ENCODE measurements at regions not wholly inside any gene's neighbourhood (a gene's known extent, or its start where the extent isn't known, plus 50 kb on each side); places are given as distances from the start of the nearest gene placed in this dataset.
"Not testable (repeated sequence)": the region's sequence is repeated elsewhere in the genome, so short reads cannot be mapped to it uniquely, and the experiment has no call there.

GRCh38 chr4:66750273-66750672 lies 795.0 kb downstream of the CENPC start:
- no CpG with 5 or more reads among the region's 2 CpGs for WGBS (ENCODE audit: extremely low coverage, insufficient coverage, insufficient read length)
- no peaks in the 10 kb centered on the region for H3K27me3 ChIP-seq (ENCODE audit: insufficient read depth, low read length)
- no peaks in the 10 kb centered on the region for H3K36me3 ChIP-seq (ENCODE audit: control insufficient read depth in 1 of 2, insufficient read depth in 2 of 2, low read length in 2 of 2)
- no peak overlapping the region for H4K12ac ChIP-seq (ENCODE audit: low read depth, low read length)
- H2AK5ac ChIP-seq (ENCODE audit: low read length): no peak overlapping the region
- H3K18ac ChIP-seq (ENCODE audit: low read length): no peak overlapping the region
- H3K14ac ChIP-seq (ENCODE audit: low read length): no peak overlapping the region
- H4K8ac ChIP-seq (ENCODE audit: low read depth, low read length): no peak overlapping the region
- H3K4me3 ChIP-seq (ENCODE audit: low read depth, low read length): no peak overlapping the region
- no peak overlapping the region for H3K23ac ChIP-seq (ENCODE audit: low read length)
- no peak overlapping the region for H2AFZ ChIP-seq (ENCODE audit: insufficient read depth, low read length, poor library complexity)
- H3K79me2 ChIP-seq (ENCODE audit: control insufficient read depth, insufficient read depth, low read length, poor library complexity): no peaks in the 10 kb centered on the region
- no peak overlapping the region for H3K4ac ChIP-seq (ENCODE audit: low read depth, low read length)
- H3K4me2 ChIP-seq (ENCODE audit: low read length): no peak overlapping the region
- no peak for DNase-seq
- H3K9me3 ChIP-seq (ENCODE audit: insufficient read depth, low read depth, low read length): no peaks in the 10 kb centered on the region
- H4K91ac ChIP-seq (ENCODE audit: low read depth, low read length): no peak overlapping the region
- H3K4me1 ChIP-seq (ENCODE audit: control insufficient read depth in 1 of 2, insufficient read depth in 2 of 2, low read length in 2 of 2): no peaks in the 10 kb centered on the region
- no peak overlapping the region for H3K27ac ChIP-seq (ENCODE audit: low read depth, low read length)
- H2BK5ac ChIP-seq (ENCODE audit: low read depth, low read length, poor library complexity): no peak overlapping the region
- H2BK120ac ChIP-seq (ENCODE audit: insufficient read depth, low read length, poor library complexity): no peak overlapping the region
- no peak overlapping the region for H2BK12ac ChIP-seq (ENCODE audit: low read length)
- no peaks in the 10 kb centered on the region for H3K79me1 ChIP-seq (ENCODE audit: low read length)
- no peak overlapping the region for H3K9ac ChIP-seq (ENCODE audit: low read length)

GRCh38 chr4:66746918-66747317 lies 798.4 kb downstream of the CENPC start:
- H3K18ac ChIP-seq (ENCODE audit: low read length); H2AFZ ChIP-seq (ENCODE audit: insufficient read depth, low read length, poor library complexity); H3K36me3 ChIP-seq (ENCODE audit: control insufficient read depth in 1 of 2, insufficient read depth in 2 of 2, low read length in 2 of 2); H3K79me2 ChIP-seq (ENCODE audit: control insufficient read depth, insufficient read depth, low read length, poor library complexity); H3K4me3 ChIP-seq (ENCODE audit: low read depth, low read length); H4K91ac ChIP-seq (ENCODE audit: low read depth, low read length); H4K8ac ChIP-seq (ENCODE audit: low read depth, low read length); H3K4me1 ChIP-seq (ENCODE audit: control insufficient read depth in 1 of 2, insufficient read depth in 2 of 2, low read length in 2 of 2); H3K23ac ChIP-seq (ENCODE audit: low read length); H3K4me2 ChIP-seq (ENCODE audit: low read length); H2AK5ac ChIP-seq (ENCODE audit: low read length); H2BK120ac ChIP-seq (ENCODE audit: insufficient read depth, low read length, poor library complexity); H3K79me1 ChIP-seq (ENCODE audit: low read length); DNase-seq; H3K14ac ChIP-seq (ENCODE audit: low read length); H3K4ac ChIP-seq (ENCODE audit: low read depth, low read length); H4K12ac ChIP-seq (ENCODE audit: low read depth, low read length); H2BK5ac ChIP-seq (ENCODE audit: low read depth, low read length, poor library complexity); H2BK12ac ChIP-seq (ENCODE audit: low read length); H3K9me3 ChIP-seq (ENCODE audit: insufficient read depth, low read depth, low read length); H3K27me3 ChIP-seq (ENCODE audit: insufficient read depth, low read length); H3K9ac ChIP-seq (ENCODE audit: low read length); H3K27ac ChIP-seq (ENCODE audit: low read depth, low read length): not testable (repeated sequence)
- no CpG with 5 or more reads among the region's 4 CpGs for WGBS (ENCODE audit: extremely low coverage, insufficient coverage, insufficient read length)

GRCh38 chr4:66741081-66741480 lies 804.2 kb downstream of the CENPC start:
- Histone ChIP-seq H3K4me3 (ENCODE audit: low read depth, low read length) (no peak overlapping the region), H3K9me3 (ENCODE audit: insufficient read depth, low read depth, low read length) (no peaks in the 10 kb centered on the region), H3K9ac (ENCODE audit: low read length) (no peak overlapping the region), H4K12ac (ENCODE audit: low read depth, low read length) (no peak overlapping the region), H2BK5ac (ENCODE audit: low read depth, low read length, poor library complexity) (no peak overlapping the region), H3K27ac (ENCODE audit: low read depth, low read length) (no peak overlapping the region), H2AK5ac (ENCODE audit: low read length) (no peak overlapping the region), H3K23ac (ENCODE audit: low read length) (no peak overlapping the region), H2AFZ (ENCODE audit: insufficient read depth, low read length, poor library complexity) (no peak overlapping the region), H3K14ac (ENCODE audit: low read length) (no peak overlapping the region), H3K4ac (ENCODE audit: low read depth, low read length) (no peak overlapping the region), H3K4me2 (ENCODE audit: low read length) (no peak overlapping the region), H3K36me3 (ENCODE audit: control insufficient read depth in 1 of 2, insufficient read depth in 2 of 2, low read length in 2 of 2) (no peaks in the 10 kb centered on the region), H3K4me1 (ENCODE audit: control insufficient read depth in 1 of 2, insufficient read depth in 2 of 2, low read length in 2 of 2) (no peaks in the 10 kb centered on the region), H2BK120ac (ENCODE audit: insufficient read depth, low read length, poor library complexity) (no peak overlapping the region), H4K91ac (ENCODE audit: low read depth, low read length) (no peak overlapping the region), H3K79me1 (ENCODE audit: low read length) (no peaks in the 10 kb centered on the region), H3K27me3 (ENCODE audit: insufficient read depth, low read length) (no peaks in the 10 kb centered on the region), H3K18ac (ENCODE audit: low read length) (no peak overlapping the region), H3K79me2 (ENCODE audit: control insufficient read depth, insufficient read depth, low read length, poor library complexity) (no peaks in the 10 kb centered on the region), H4K8ac (ENCODE audit: low read depth, low read length) (no peak overlapping the region), H2BK12ac (ENCODE audit: low read length) (no peak overlapping the region)
- no CpG with 5 or more reads among the region's 2 CpGs for WGBS (ENCODE audit: extremely low coverage, insufficient coverage, insufficient read length)
- no peak for DNase-seq

GRCh38 chr4:66736606-66737005 lies 808.7 kb downstream of the CENPC start:
- no peak overlapping the region for H2BK120ac ChIP-seq (ENCODE audit: insufficient read depth, low read length, poor library complexity)
- no peaks in the 10 kb centered on the region for H3K36me3 ChIP-seq (ENCODE audit: control insufficient read depth in 1 of 2, insufficient read depth in 2 of 2, low read length in 2 of 2)
- no peak overlapping the region for H3K18ac ChIP-seq (ENCODE audit: low read length)
- no peaks in the 10 kb centered on the region for H3K79me1 ChIP-seq (ENCODE audit: low read length)
- no peak overlapping the region for H3K9ac ChIP-seq (ENCODE audit: low read length)
- H3K4me2 ChIP-seq (ENCODE audit: low read length): no peak overlapping the region
- no peak overlapping the region for H2AK5ac ChIP-seq (ENCODE audit: low read length)
- no peak overlapping the region for H2BK12ac ChIP-seq (ENCODE audit: low read length)
- no peaks in the 10 kb centered on the region for H3K9me3 ChIP-seq (ENCODE audit: insufficient read depth, low read depth, low read length)
- H4K91ac ChIP-seq (ENCODE audit: low read depth, low read length): no peak overlapping the region
- H3K27ac ChIP-seq (ENCODE audit: low read depth, low read length): no peak overlapping the region
- H3K23ac ChIP-seq (ENCODE audit: low read length): no peak overlapping the region
- no peaks in the 10 kb centered on the region for H3K27me3 ChIP-seq (ENCODE audit: insufficient read depth, low read length)
- no peaks in the 10 kb centered on the region for H3K4me1 ChIP-seq (ENCODE audit: control insufficient read depth in 1 of 2, insufficient read depth in 2 of 2, low read length in 2 of 2)
- H3K4ac ChIP-seq (ENCODE audit: low read depth, low read length): no peak overlapping the region
- no peak overlapping the region for H2AFZ ChIP-seq (ENCODE audit: insufficient read depth, low read length, poor library complexity)
- no peak for DNase-seq
- no peak overlapping the region for H4K12ac ChIP-seq (ENCODE audit: low read depth, low read length)
- no peak overlapping the region for H4K8ac ChIP-seq (ENCODE audit: low read depth, low read length)
- H3K14ac ChIP-seq (ENCODE audit: low read length): no peak overlapping the region
- no CpG with 5 or more reads among the region's 3 CpGs for WGBS (ENCODE audit: extremely low coverage, insufficient coverage, insufficient read length)
- no peaks in the 10 kb centered on the region for H3K79me2 ChIP-seq (ENCODE audit: control insufficient read depth, insufficient read depth, low read length, poor library complexity)
- no peak overlapping the region for H3K4me3 ChIP-seq (ENCODE audit: low read depth, low read length)
- no peak overlapping the region for H2BK5ac ChIP-seq (ENCODE audit: low read depth, low read length, poor library complexity)
